ENCODE measurements at regions not wholly inside any gene's neighbourhood (a gene's known extent, or its start where the extent isn't known, plus 50 kb on each side); places are given as distances from the start of the nearest gene placed in this dataset.

DNA sequence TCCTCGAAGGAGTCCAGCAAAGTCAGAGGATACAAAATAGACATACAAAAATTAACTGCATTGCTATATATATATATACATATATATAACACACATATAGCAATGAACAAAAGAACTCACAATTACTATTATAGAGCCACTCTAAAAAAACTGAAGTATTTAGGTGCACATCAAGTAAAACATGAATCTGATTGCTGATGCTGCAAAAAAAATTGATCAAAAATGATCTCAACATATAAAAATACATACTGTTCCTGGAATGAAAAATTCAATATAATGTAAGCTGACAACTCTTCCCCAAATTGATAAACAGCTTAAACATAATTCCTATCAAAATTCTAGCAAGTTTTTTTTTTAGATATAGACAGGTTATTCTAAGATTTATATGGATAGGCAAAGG, 126.8 kb downstream of the ALOX5 start:
- peaks cover 38% of the 10 kb centered on the region for H3K36me3 Mint-ChIP-seq
- no peak overlapping the region for H3K4me3 Mint-ChIP-seq
- ATAC-seq = no peak
- H3K27ac Mint-ChIP-seq = no peak overlapping the region
- peaks cover 9% of the 10 kb centered on the region for H3K9me3 Mint-ChIP-seq
- H3K27me3 Mint-ChIP-seq = no peaks in the 10 kb centered on the region
- H3K4me1 Mint-ChIP-seq = peaks cover 36% of the 10 kb centered on the region

DNA sequence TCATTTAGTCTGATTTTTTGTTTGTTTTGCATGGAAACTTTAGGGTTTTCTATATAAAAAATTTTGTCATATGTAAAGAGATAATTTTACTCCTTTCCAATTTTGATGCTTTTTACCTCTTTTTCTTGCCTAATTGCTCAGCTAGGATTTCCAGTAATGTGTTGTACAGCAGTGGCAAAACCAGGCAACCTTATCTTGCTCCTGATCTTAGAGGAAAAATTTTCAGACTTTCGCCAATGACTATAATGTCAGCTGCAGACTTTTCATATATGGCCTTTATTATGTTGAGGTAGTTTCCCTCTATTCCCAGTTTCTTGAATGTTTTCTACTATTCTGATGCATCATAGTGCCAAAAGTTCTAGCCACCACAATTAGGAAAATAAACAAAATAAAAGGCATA, 126.3 kb downstream of the ALOX5 start:
- H3K4me3 Mint-ChIP-seq = no peak overlapping the region
- no peaks in the 10 kb centered on the region for H3K27me3 Mint-ChIP-seq
- ATAC-seq = no peak
- peaks cover 14% of the 10 kb centered on the region for H3K9me3 Mint-ChIP-seq
- H3K36me3 Mint-ChIP-seq = peaks cover 43% of the 10 kb centered on the region
- peaks cover 32% of the 10 kb centered on the region for H3K4me1 Mint-ChIP-seq
- no peak overlapping the region for H3K27ac Mint-ChIP-seq

- Mint-ChIP-seq H3K27ac (no peak overlapping the region), H3K9me3 (peaks cover 14% of the 10 kb centered on the region), H3K4me1 (peaks cover 38% of the 10 kb centered on the region), H3K4me3 (no peak overlapping the region), H3K27me3 (no peaks in the 10 kb centered on the region), H3K36me3 (peaks cover 68% of the 10 kb centered on the region)
- no peak for ATAC-seq
These were observed 121.6 kb downstream of the ALOX5 start for GRCh38 chr10:45495438-45496152.
